ENCODE measurements at regions not wholly inside any gene's neighbourhood (a gene's known extent, or its start where the extent isn't known, plus 50 kb on each side); places are given as distances from the start of the nearest gene placed in this dataset.
A peak's percentile ranks its signal among the peaks of the same experiment; 100 is the strongest.

GRCh38 chr1:30414086-30414850 is 309.1 kb downstream of the MATN1 start:
- DNase-seq (ENCODE audit: low read depth), result no peak
- no peak overlapping the region for H3K4me3 ChIP-seq (ENCODE audit: low read length)
- TF ChIP-seq CTCF (IDR thresholded peaks at IDR 0.05; ENCODE audit: insufficient read depth, low read depth, low read length, missing control alignments), result no peak

- DNase-seq (ENCODE audit: low read depth), result no peak
- TF ChIP-seq CTCF (IDR thresholded peaks at IDR 0.05; ENCODE audit: insufficient read depth, low read depth, low read length, missing control alignments), result no peak
Observed at GRCh38 chr1:30413606-30414005, 309.8 kb downstream of the MATN1 start.

GRCh38 chr1:30413111-30413440 is 310.3 kb downstream of the MATN1 start:
- no peak overlapping the region for H3K4me3 ChIP-seq (ENCODE audit: low read length)
- DNase-seq (ENCODE audit: low read depth), result no peak
- no peak for TF ChIP-seq CTCF (IDR thresholded peaks at IDR 0.05; ENCODE audit: insufficient read depth, low read depth, low read length, missing control alignments)

More at GRCh38 chr1:30413606-30414005, 309.8 kb downstream of the MATN1 start:
- H3K4me3 ChIP-seq (ENCODE audit: low read length), result no peak overlapping the region

GRCh38 chr1:30412241-30413110 is 310.9 kb downstream of the MATN1 start:
- H3K4me3 ChIP-seq (ENCODE audit: low read length), result no peak overlapping the region
- peak; percentile 25 for DNase-seq (ENCODE audit: low read depth)
- no peak for TF ChIP-seq CTCF (IDR thresholded peaks at IDR 0.05; ENCODE audit: insufficient read depth, low read depth, low read length, missing control alignments)

- no peak for DNase-seq (ENCODE audit: low read depth)
- no peak for TF ChIP-seq CTCF (IDR thresholded peaks at IDR 0.05; ENCODE audit: insufficient read depth, low read depth, low read length, missing control alignments)
Observed at GRCh38 chr1:30411206-30411605, 312.2 kb downstream of the MATN1 start.

GRCh38 chr1:30410153-30410851 is 313.1 kb downstream of the MATN1 start:
- no peak for DNase-seq (ENCODE audit: low read depth)
- no peak overlapping the region for H3K4me3 ChIP-seq (ENCODE audit: low read length)
- no peak for TF ChIP-seq CTCF (IDR thresholded peaks at IDR 0.05; ENCODE audit: insufficient read depth, low read depth, low read length, missing control alignments)

More at GRCh38 chr1:30411206-30411605, 312.2 kb downstream of the MATN1 start:
- H3K4me3 ChIP-seq (ENCODE audit: low read length), result no peak overlapping the region

Data from epithelial cell of esophagus (primary cell).